H1 (cell line): ENCODE measurements at regions not wholly inside any gene's neighbourhood (a gene's known extent, or its start where the extent isn't known, plus 50 kb on each side); places are given as distances from the start of the nearest gene placed in this dataset.

Experiments
- BCL11A ChIP-seq, 2 experiments: IDR thresholded peaks; one replicate each; pipeline ENCODE4 v1.6.1; 2011; ENCODE audit warnings: low read depth in 2 of 2, low read length in 2 of 2, mild to moderate bottlenecking in 2 of 2
- CEBPB ChIP-seq: IDR thresholded peaks from 2 replicates; pipeline ENCODE4 v1.6.1; 2012; ENCODE audit warnings: low read depth, low read length
- CHD7 ChIP-seq: fragments of 300-600 bp; sonication (generic); IDR thresholded peaks from 2 replicates; pipeline ENCODE4 v1.7.1; 2012; ENCODE audit warnings: low read length, moderate library complexity, mild to moderate bottlenecking, inconsistent platforms; ENCODE audit not compliant: insufficient replicate concordance
- E2F6 ChIP-seq: IDR thresholded peaks from 2 replicates; pipeline ENCODE4 v1.6.1; 2012; ENCODE audit warnings: inconsistent platforms
- FOSL1 ChIP-seq: IDR thresholded peaks from 2 replicates; pipeline ENCODE4 v1.6.1; 2011; ENCODE audit warnings: mild to moderate bottlenecking, low read depth, low read length, moderate library complexity; ENCODE audit not compliant: insufficient read depth
- KDM5A ChIP-seq: fragments of 200-600 bp; IDR thresholded peaks from 2 replicates; pipeline ENCODE4 v1.7.1; 2012; ENCODE audit warnings: mild to moderate bottlenecking, low read length, inconsistent platforms, mixed read lengths
- RBBP5 ChIP-seq: IDR thresholded peaks from 2 replicates; pipeline ENCODE4 v1.7.1; 2012; ENCODE audit warnings: low read depth, mild to moderate bottlenecking, inconsistent platforms, low read length, moderate library complexity, borderline replicate concordance
- RNF2 ChIP-seq: fragments of 200-900, 300-1000 bp; sonication (generic); IDR thresholded peaks from 2 replicates; pipeline ENCODE4 v1.7.1; 2016; ENCODE audit warnings: borderline replicate concordance, low read depth, mild to moderate bottlenecking, antibody characterized with exemption, low read length; ENCODE audit not compliant: poor library complexity, severe bottlenecking; ENCODE audit errors: missing control alignments
- SIRT6 ChIP-seq: IDR thresholded peaks from one replicate; pipeline ENCODE4 v1.7.1; 2012; ENCODE audit warnings: low read length, inconsistent platforms
- SIX5 ChIP-seq: IDR thresholded peaks from 2 replicates; pipeline ENCODE4 v1.6.1; 2011; ENCODE audit warnings: mild to moderate bottlenecking, low read depth, low read length
- TEAD4 ChIP-seq: IDR thresholded peaks from 2 replicates; pipeline ENCODE4 v1.6.1; 2012; ENCODE audit warnings: low read depth, low read length, inconsistent platforms, mixed read lengths

GRCh38 chr12:78793491-78793890 is 71.1 kb upstream of the SYT1 start (continued):
- no peak for TF ChIP-seq CHD7
- TF ChIP-seq KDM5A = no peak
- no peak for TF ChIP-seq RBBP5
- TF ChIP-seq RNF2 = no peak
- TF ChIP-seq SIX5 = no peak
- TF ChIP-seq BCL11A (IDR thresholded peaks at IDR 0.05; ENCODE audit: low read depth in 2 of 2, low read length in 2 of 2) = no peak
- TF ChIP-seq CEBPB = no peak
- TF ChIP-seq SIRT6 = no peak
- TF ChIP-seq TEAD4 = no peak
- TF ChIP-seq FOSL1 = no peak
- TF ChIP-seq E2F6 = no peak
